ENCODE measurements at regions not wholly inside any gene's neighbourhood (a gene's known extent, or its start where the extent isn't known, plus 50 kb on each side); places are given as distances from the start of the nearest gene placed in this dataset.

DNA sequence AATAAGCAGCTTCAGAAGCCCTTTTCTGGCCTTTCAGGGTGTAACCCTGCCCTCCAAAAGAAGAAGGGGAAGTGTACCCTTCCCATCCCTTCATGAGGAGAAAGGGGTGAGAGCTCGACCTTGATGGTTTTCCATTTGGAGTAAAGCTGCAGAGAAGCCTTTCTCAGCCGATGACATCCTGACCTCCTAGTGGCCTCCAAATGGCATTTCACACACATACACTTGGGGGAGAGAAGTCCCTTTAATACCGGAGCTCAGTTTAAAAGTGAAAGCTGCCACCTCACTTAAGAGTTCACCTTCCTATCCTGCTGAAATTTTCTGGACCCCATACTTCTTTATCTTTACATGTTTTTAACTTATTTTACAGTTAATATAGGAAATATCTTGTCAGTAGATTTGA lies 716.7 kb downstream of the DCDC2C start:
- no peak overlapping the region for H3K4me3 ChIP-seq
- no peak overlapping the region for H3K27ac ChIP-seq

DNA sequence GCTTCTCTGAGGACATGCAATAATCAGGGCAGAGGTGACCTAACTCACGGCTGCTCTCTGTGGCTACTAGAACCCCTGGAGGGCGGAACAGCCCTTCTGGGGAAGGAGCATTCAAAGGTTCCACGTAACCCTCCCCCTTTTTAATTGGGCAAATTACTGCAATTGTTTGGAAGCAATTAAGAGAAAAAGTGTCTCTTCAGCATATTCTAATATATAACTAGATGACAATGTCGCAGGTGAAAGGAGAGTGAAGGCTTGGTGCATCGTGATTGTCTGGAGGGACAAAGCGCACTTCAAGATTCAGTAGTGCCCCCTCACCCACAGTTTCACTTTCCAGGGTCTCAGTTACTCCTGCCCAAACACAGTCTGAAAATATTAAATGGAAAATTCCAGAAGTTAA lies 720.8 kb downstream of the DCDC2C start:
- no peak overlapping the region for H3K27ac ChIP-seq
- H3K4me3 ChIP-seq = no peak overlapping the region

GRCh38 chr2:4427083-4427482 lies 723.7 kb downstream of the DCDC2C start:
- Histone ChIP-seq H3K27ac (no peak overlapping the region), H3K4me3 (no peak overlapping the region)

DNA sequence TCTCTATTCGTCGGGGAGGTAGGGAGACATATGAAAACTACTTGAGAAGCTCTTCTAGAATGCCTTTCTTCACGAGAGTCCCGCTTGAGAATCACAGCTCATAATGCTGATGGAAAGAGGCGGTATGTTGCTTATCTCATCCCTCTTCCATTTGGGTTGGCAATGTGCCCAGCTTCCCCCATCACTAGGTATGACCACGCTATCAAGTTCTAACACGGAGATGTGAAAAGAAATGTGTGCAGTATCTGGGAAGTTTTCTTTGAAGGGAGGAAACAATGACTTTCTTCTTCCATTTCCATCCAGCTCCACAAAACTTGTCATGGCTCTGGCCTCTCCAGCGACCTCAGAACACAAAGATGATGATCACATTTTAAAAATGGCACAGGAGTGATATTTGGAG lies 742.4 kb downstream of the DCDC2C start:
- Histone ChIP-seq H3K27ac (no peak overlapping the region), H3K4me3 (no peak overlapping the region)

DNA sequence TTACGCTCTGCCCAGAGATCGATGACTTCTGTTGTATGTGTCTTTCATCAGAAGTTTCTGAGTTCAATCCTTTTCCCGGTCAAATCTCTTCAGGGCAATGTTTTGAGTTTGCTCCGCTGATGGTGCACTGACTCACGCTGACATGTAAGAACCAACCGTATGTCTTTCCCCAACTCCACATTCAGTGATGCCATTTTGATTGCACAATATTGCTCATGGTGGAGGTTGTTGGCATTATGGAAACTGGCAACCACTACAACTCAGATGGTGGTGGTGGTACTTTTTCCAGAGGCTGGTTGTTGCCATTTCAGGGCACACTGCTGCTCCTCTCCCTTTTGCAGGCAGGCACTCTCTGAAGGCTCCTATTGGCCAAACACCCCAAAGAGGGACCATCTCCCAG lies 751.5 kb downstream of the DCDC2C start:
- Histone ChIP-seq H3K27ac (no peak overlapping the region), H3K4me3 (no peak overlapping the region)

GRCh38 chr2:4455486-4456155 lies 752.2 kb downstream of the DCDC2C start:
- H3K27ac ChIP-seq = no peak overlapping the region
- no peak overlapping the region for H3K4me3 ChIP-seq

DNA sequence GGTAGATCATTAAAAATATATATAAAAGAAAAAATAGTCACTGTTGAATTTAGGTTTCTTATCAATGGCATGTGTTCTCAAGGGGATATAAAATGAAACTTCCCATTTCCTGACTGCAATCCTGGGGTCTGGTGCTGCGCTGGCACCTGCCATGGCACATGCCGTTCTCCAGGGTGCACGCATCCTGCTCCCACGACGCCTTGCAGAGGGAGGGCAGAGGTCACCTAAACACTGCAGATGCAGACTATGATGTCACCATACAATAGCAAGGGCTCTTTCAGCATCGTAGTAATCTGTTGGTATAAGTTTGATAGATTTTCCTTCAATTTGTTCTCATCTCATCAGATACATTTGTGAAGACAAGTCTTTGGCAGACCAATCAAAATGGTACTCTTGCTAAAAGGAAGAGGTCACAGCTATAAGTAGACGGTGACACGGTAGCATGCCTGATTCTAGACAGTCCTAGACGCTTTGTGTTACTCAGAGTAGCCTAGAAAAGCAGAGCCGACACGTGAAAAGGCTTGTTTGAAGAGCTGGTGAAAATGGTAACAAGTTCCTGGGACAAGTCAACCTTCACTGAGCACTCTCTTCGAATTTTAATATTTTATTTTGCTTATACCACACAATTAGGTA lies 761.4 kb downstream of the DCDC2C start:
- Histone ChIP-seq H3K27ac (no peak overlapping the region), H3K4me3 (no peak overlapping the region)

DNA sequence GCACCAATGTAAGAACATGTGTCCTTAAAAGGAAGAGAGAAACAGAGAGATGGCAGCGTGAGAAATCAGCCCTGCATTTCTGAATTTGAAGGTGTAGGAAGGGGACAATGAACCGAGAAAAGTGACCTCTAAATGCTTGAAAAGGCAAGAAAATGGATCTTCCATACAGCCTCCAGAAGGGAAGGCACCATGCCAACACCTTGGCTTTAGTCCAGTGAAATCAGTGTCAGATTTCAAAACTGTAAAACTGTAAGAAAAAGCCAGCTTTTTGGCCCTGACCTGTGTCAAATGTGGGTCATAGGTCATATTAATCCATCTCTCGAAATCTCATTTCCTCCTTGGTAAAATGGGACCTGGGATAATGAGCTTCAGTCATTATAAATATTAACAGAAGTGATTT lies 762.3 kb downstream of the DCDC2C start:
- Histone ChIP-seq H3K4me3 (no peak overlapping the region), H3K27ac (no peak overlapping the region)

DNA sequence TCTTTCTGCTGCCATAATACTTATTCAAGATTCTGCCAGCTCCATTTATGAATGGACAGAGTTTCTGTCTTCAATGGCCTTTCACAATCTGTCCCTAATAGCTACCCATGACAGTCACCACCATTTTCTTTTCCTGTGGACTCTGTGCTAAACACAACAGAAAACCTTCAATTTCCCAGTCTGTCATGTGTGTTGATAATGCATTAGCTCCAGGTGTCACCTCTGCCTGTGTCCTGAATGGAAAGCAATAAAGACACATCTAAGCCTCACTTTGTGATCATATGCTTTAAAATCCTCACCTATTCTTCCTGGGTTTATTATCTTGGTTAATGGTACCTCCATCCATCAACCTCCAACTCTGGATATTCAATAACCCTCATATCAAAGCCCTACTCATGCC lies 772.2 kb downstream of the DCDC2C start:
- H3K27ac ChIP-seq = no peak overlapping the region
- no peak overlapping the region for H3K4me3 ChIP-seq

- Histone ChIP-seq H3K27ac (no peak overlapping the region), H3K4me3 (no peak overlapping the region)
Measured at GRCh38 chr2:4483050-4483449, 779.7 kb downstream of the DCDC2C start.

GRCh38 chr2:4486971-4487370 lies 783.6 kb downstream of the DCDC2C start:
- no peak overlapping the region for H3K27ac ChIP-seq
- H3K4me3 ChIP-seq = no peak overlapping the region

DNA sequence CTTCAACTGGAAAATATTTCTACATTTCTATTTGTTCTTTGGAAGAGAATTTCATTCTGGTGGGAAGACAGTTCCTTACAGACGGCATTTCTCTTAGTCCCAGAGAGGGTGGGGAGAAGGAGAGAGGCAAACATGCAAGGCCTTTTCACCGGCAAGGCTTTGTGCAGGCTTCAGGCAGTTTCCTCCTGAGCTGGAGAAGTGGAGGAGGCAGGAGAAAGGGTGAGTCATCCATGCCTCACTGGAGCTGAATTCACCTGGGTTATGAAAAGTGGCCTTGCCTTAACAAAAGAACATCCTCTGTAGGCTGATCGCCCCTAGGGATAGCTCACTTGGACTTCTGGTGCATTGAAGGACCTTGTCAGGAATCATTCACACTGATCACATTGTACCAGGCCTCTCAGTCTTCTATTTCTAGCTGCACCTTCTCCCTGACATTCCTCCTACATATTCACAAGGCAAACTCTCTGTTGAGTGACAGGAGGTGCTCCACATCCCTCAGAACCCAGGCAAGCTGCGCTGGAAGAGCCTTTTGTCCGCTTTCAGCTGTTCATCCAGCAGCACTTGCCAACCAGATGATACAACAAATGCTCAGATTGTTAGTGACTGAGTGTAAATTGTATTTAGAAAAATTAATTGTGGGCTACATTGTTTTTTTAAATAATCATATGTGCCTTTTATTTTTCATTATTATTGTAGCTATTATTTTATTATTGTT lies 796.1 kb downstream of the DCDC2C start:
- Histone ChIP-seq H3K27ac (no peak overlapping the region), H3K4me3 (no peak overlapping the region)

GRCh38 chr2:4501525-4501924 lies 798.1 kb downstream of the DCDC2C start:
- no peak overlapping the region for H3K4me3 ChIP-seq
- no peak overlapping the region for H3K27ac ChIP-seq

DNA sequence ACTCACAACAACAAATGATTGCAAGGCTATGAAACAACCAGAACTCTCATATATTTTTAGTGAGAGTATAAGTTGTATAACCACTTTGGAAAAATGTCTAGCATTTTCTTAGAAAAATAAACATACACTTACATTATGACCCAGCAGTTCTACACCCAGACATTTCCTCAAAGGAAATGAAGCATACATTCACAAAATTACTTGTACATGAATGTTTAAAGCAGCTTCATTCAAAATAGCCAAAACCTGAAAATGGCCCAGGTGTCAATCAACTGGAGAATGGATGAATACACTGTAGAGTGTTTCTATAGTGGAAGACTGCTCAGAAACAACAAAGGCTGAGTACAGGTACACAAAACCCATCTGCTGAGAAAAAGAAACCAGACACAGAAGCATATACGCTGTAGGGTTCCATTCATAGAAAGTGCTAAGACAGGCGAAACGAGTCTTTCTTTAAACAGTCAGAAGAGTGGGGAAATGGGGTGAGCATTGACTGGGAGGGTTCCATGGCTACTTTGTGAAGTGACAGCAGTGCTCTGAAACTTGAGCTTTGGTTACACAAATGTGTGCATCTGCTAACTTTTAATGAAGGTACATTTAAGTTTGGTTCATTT lies 799.0 kb downstream of the DCDC2C start:
- no peak overlapping the region for H3K4me3 ChIP-seq
- no peak overlapping the region for H3K27ac ChIP-seq

DNA sequence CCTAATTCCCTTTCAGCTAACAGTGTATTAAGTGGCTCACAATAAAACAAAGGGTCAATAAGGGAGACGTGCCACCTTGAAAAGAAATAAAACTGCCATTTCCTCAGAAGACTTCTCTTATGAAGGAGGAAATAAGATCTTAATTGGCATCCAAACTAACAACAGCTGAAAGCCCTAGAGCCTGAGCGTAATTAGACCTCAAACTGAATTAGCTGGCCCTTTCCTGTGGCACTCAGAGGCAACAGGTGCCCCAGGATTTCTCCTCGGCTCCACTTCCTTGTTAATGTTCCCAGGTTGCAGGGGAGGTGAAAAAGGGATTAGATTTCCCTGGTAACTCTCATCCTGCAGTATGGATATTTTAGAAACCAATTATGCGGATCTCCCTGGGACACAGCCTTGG lies 804.3 kb downstream of the DCDC2C start:
- no peak overlapping the region for H3K4me3 ChIP-seq
- no peak overlapping the region for H3K27ac ChIP-seq

DNA sequence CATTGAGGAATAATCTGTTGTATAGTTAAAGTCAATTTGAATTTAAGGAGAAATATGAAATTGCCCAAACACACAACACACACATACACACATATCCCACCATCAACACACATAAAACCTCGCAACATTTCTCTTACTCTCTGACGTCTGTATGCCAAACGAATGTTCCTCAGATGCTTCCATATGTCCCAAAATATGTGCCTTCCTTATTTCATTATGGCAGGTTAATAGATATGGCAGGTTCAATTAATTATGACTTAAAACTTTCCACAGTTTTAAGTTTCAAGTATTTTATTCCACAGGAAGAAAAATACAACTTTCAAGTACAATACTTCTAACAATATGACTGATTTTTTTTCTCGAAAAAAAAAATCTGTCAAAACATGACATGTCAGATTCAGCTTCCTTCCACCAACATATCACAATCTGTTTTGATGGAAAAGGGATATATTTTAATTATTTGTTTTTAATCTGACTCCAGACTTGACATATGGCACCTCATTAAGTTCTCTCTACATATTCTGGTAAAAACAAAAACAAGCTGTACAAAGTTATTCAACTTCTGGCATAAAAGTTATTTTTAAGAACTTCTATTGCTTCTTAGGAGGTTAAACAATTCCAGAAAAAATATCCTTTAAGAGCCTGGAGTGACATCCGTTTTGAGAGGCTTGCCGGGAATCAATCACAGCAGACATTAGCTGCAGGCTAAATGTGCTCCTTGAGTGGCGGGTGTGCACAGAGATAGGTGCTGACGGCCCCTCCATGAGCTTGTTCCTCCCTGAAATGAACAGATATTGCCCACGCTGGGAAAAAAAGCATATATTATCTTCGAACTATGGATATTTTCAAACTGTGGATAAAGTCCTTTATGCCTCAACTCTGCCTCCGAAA lies 812.7 kb downstream of the DCDC2C start:
- H3K27ac ChIP-seq = no peak overlapping the region
- no peak overlapping the region for H3K4me3 ChIP-seq

- Histone ChIP-seq H3K27ac (no peak overlapping the region), H3K4me3 (no peak overlapping the region)
Measured at GRCh38 chr2:4518596-4518995, 815.2 kb downstream of the DCDC2C start.

DNA sequence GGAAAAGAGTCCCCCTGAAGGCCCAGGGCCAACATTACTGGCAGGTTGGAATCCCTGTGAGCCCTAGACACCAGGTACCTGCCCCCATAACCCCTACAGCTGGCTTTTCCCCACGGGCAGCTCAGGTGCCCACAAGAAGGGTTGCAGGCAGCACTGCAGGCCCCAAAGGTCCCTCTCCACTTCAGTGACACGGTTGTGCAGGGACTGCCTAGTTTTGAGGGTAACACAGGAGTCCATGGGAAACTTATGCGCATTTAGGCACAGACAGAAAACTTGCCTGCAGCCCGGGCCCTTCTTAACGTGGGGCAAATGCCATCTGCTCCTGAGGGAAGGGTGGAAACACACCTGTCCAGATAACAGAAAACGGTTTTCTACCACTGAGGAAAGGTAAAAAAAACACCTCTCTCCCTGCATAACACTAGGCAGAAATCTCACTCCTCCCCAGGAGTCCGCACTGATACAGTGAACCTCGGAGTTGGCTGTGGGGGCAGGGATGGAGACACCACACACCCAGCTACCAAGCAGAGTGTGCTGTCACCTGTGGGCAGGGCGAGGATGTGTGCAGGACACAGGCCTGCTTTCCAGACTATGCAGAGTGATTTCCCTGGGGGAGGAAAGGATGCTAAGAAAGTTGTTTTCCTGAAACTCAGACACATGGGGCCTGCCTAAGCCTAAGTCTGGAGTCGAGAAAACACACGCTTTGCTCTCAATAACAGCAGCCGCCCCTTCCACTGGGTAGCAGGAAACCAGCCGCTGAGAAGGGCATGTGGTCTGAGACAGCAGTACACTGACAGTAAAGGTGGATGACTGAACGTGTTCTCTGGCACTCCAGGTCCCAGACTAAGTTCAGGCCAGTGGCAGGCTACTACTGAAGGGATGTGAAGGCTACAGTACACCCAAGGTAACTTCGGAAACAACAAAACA lies 819.4 kb downstream of the DCDC2C start:
- no peak overlapping the region for H3K4me3 ChIP-seq
- H3K27ac ChIP-seq = no peak overlapping the region

GRCh38 chr2:4527416-4527815 lies 824.0 kb downstream of the DCDC2C start:
- Histone ChIP-seq H3K27ac (no peak overlapping the region), H3K4me3 (no peak overlapping the region)
